Prostate gland (tissue), 2 donors: ENCODE measurements at regions not wholly inside any gene's neighbourhood (a gene's known extent, or its start where the extent isn't known, plus 50 kb on each side); places are given as distances from the start of the nearest gene placed in this dataset.

Experiments used
- POLR2A ChIP-seq: fragments of 450-650 bp; IDR thresholded peaks from one replicate; pipeline ENCODE4 v1.6.1; 2016; ENCODE audit warnings: antibody characterized with exemption, mild to moderate bottlenecking
- POLR2AphosphoS5 ChIP-seq: sonication (generic); formaldehyde crosslinking; IDR thresholded peaks from one replicate; pipeline ENCODE4 v1.6.1; 2017; ENCODE audit warnings: antibody characterized with exemption
- TF ChIP-seq, protein P1 (sequence below), 4 experiments: fragments of 200-600 bp in 2 of 4; fragments of 450-650 bp in 2 of 4; sonication (generic) in 2 of 4; IDR thresholded peaks; 1 replicate in 3 of 4; 2 replicates in 1 of 4; pipeline ENCODE4 v1.5.1; 2016 to 2019; ENCODE audit warnings: antibody characterized with exemption in 4 of 4, mild to moderate bottlenecking in 2 of 4, moderate library complexity in 2 of 4

DNA sequence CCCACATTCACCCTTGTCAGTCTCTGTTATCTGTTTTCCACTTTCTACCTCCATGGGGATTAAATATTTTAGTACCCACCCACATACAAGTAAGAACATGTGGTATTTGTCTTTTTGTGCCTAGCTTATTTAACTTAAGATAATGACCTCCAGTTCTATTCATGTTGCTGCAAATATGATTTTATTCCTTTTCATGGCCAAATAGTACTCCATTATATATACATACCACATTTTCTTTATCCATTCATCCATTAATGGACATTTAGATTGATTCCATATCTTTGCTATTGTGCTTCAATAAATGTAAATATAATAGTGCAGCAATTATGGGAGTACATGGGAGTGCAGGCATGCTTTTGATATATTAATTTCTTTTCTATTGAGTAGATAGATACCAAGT is 185.8 kb downstream of the RPAP3 start:
- TF ChIP-seq POLR2A = no peak
- TF ChIP-seq, protein P1, sequence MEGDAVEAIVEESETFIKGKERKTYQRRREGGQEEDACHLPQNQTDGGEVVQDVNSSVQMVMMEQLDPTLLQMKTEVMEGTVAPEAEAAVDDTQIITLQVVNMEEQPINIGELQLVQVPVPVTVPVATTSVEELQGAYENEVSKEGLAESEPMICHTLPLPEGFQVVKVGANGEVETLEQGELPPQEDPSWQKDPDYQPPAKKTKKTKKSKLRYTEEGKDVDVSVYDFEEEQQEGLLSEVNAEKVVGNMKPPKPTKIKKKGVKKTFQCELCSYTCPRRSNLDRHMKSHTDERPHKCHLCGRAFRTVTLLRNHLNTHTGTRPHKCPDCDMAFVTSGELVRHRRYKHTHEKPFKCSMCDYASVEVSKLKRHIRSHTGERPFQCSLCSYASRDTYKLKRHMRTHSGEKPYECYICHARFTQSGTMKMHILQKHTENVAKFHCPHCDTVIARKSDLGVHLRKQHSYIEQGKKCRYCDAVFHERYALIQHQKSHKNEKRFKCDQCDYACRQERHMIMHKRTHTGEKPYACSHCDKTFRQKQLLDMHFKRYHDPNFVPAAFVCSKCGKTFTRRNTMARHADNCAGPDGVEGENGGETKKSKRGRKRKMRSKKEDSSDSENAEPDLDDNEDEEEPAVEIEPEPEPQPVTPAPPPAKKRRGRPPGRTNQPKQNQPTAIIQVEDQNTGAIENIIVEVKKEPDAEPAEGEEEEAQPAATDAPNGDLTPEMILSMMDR (IDR thresholded peaks at IDR 0.05) = no peak
- TF ChIP-seq POLR2AphosphoS5 = no peak
